T-cell (primary cell): ENCODE measurements at regions not wholly inside any gene's neighbourhood (a gene's known extent, or its start where the extent isn't known, plus 50 kb on each side); places are given as distances from the start of the nearest gene placed in this dataset.

ENCODE experiments used
- ATAC-seq, 4 experiments: fragments of 200-7000 bp in 3 of 4; fragments of 150-1000 bp in 1 of 4; cut with Tn5 transposase; replicated peaks in 1 of 4; 1 replicate in 3 of 4; 2 replicates in 1 of 4; pipeline ENCODE4 v1.10.0; 2021; ENCODE audit warnings: moderate library complexity in 3 of 4, mild to moderate bottlenecking in 2 of 4, moderate number of reproducible peaks in 1 of 4
- CTCF ChIA-PET, 2 donors: fragments of 300-600 bp; sonication (Branson Sonifier 250); formaldehyde crosslinking; loops; one replicate each; lab custom pipeline; 2022; ENCODE audit warnings: antibody characterized with exemption in 2 of 2; lab: Charles Lee
- POLR2A ChIA-PET, 2 donors: fragments of 300-600 bp; sonication (Branson Sonifier 250); formaldehyde crosslinking; loops; one replicate each; lab custom pipeline; 2022; ENCODE audit warnings: antibody characterized with exemption in 2 of 2; lab: Charles Lee
- DNase-seq, 35 experiments: peaks; one replicate each; pipeline versions ENCODE4 v3.0.0 to v3.0.0-alpha.2; 2013 to 2023
- H3K27ac ChIP-seq: one replicate; pipeline ENCODE4 v1.5.1; 2013; ENCODE audit warnings: low read length
- H3K27me3 ChIP-seq, 2 experiments: replicated peaks in 1 of 2; 1 replicate in 1 of 2; 2 replicates in 1 of 2; pipeline versions ENCODE4 v1.6.1 to v1.7.0; 2013; ENCODE audit warnings: low read length in 1 of 2, mixed read lengths in 1 of 2; ENCODE audit not compliant: control insufficient read depth in 2 of 2, insufficient read depth in 2 of 2; ENCODE audit errors: extremely low read depth in 1 of 2
- H3K36me3 ChIP-seq, 2 donors: 1 replicate in 1 of 2; 2 replicates in 1 of 2; pipeline versions ENCODE4 v1.6.1 to v1.7.0; 2013; ENCODE audit warnings: low read length in 1 of 2; ENCODE audit not compliant: control insufficient read depth in 2 of 2, insufficient read depth in 1 of 2; ENCODE audit errors: extremely low read depth in 1 of 2
- H3K4me1 ChIP-seq, 2 experiments: 1 replicate in 1 of 2; 2 replicates in 1 of 2; pipeline versions ENCODE4 v1.6.1 to v1.7.0; 2013; ENCODE audit warnings: low read length in 2 of 2, mixed read lengths in 1 of 2; ENCODE audit not compliant: insufficient read depth in 2 of 2, control insufficient read depth in 1 of 2; ENCODE audit errors: extremely low read depth in 1 of 2
- H3K4me3 ChIP-seq, 2 donors: 1 replicate in 1 of 2; 2 replicates in 1 of 2; pipeline versions ENCODE4 v1.5.1 to v1.7.0; 2013; ENCODE audit warnings: mild to moderate bottlenecking in 2 of 2, low read length in 1 of 2, moderate library complexity in 1 of 2; ENCODE audit not compliant: control insufficient read depth in 1 of 2; ENCODE audit errors: extremely low read depth in 1 of 2
- H3K9me3 ChIP-seq: 2 replicates; pipeline ENCODE4 v1.7.0; 2013
- H3K27ac Mint-ChIP-seq, 2 donors: one replicate each; pipeline ENCODE4 v1.8.0; 2020 to 2021; ENCODE audit warnings: mild to moderate bottlenecking in 2 of 2, mixed read lengths in 2 of 2
- H3K27me3 Mint-ChIP-seq, 2 donors: one replicate each; pipeline ENCODE4 v1.8.0; 2021 to 2022; ENCODE audit warnings: mixed read lengths in 2 of 2
- H3K36me3 Mint-ChIP-seq: one replicate; pipeline ENCODE4 v1.8.0; 2021; ENCODE audit warnings: mixed read lengths
- H3K4me1 Mint-ChIP-seq, 3 donors: one replicate each; pipeline ENCODE4 v1.8.0; 2020 to 2022; ENCODE audit warnings: mixed read lengths in 3 of 3, mild to moderate bottlenecking in 1 of 3
- H3K4me3 Mint-ChIP-seq, 3 donors: one replicate each; pipeline ENCODE4 v1.8.0; 2020 to 2022; ENCODE audit warnings: mild to moderate bottlenecking in 3 of 3, mixed read lengths in 3 of 3, moderate library complexity in 3 of 3
- H3K9me3 Mint-ChIP-seq, 3 donors: one replicate each; pipeline ENCODE4 v1.8.0; 2020 to 2022; ENCODE audit warnings: mixed read lengths in 3 of 3
- WGBS: methylation state at CpG from one replicate; pipeline ENCODE4 v1.1.5; 2013; ENCODE audit warnings: missing lambda C conversion rate; ENCODE audit not compliant: insufficient coverage; 5-methylcytosine and 5-hydroxymethylcytosine counted together

GRCh38 chr3:65186268-65186667, 498.5 kb upstream of the ADAMTS9 start:
- CTCF ChIA-PET = no interaction called here
- no peak for DNase-seq
- Mint-ChIP-seq H3K27me3 (no peaks in the 10 kb centered on the region), H3K4me3 (no peak overlapping the region), H3K4me1 (no peaks in the 10 kb centered on the region), H3K36me3 (no peaks in the 10 kb centered on the region), H3K9me3 (peaks cover 17 to 32% (median 21%) of the 10 kb centered on the region in 3 donors), H3K27ac (no peak overlapping the region)
- H3K4me1 ChIP-seq = no peaks in the 10 kb centered on the region
- POLR2A ChIA-PET = no interaction called here
- no peak overlapping the region for H3K4me3 ChIP-seq
- no peak for ATAC-seq
- WGBS = no CpG with 5 or more reads among the region's 2 CpGs
- H3K9me3 ChIP-seq = no peaks in the 10 kb centered on the region
- H3K27me3 ChIP-seq = no peaks in the 10 kb centered on the region
- no peak overlapping the region for H3K27ac ChIP-seq
- no peaks in the 10 kb centered on the region for H3K36me3 ChIP-seq

GRCh38 chr3:65182682-65183081, 494.9 kb upstream of the ADAMTS9 start:
- Histone ChIP-seq H3K27ac (no peak overlapping the region), H3K4me1 (no peaks in the 10 kb centered on the region), H3K9me3 (no peaks in the 10 kb centered on the region), H3K36me3 (no peaks in the 10 kb centered on the region), H3K27me3 (no peaks in the 10 kb centered on the region), H3K4me3 (no peak overlapping the region)
- no peak for DNase-seq
- no peak for ATAC-seq
- no CpG with 5 or more reads among the region's 3 CpGs for WGBS
- Mint-ChIP-seq H3K27ac (no peak overlapping the region), H3K4me1 (no peaks in the 10 kb centered on the region), H3K36me3 (no peaks in the 10 kb centered on the region), H3K4me3 (no peak overlapping the region), H3K27me3 (no peaks in the 10 kb centered on the region), H3K9me3 (peaks cover 8 to 24% (median 13%) of the 10 kb centered on the region in 3 donors)
- POLR2A ChIA-PET = no interaction called here
- CTCF ChIA-PET = interaction anchor here in 1 of 2 donors (0.7 kb wide), 1 partner anchor 971 kb away, joined by 6 read pairs; no protein-coding TSS in a partner anchor

- Histone ChIP-seq H3K27ac (no peak overlapping the region), H3K27me3 (no peaks in the 10 kb centered on the region), H3K36me3 (no peaks in the 10 kb centered on the region), H3K9me3 (no peaks in the 10 kb centered on the region), H3K4me1 (no peaks in the 10 kb centered on the region), H3K4me3 (no peak overlapping the region)
- Mint-ChIP-seq H3K4me3 (no peak overlapping the region), H3K9me3 (peaks cover 8 to 21% (median 13%) of the 10 kb centered on the region in 3 donors), H3K36me3 (no peaks in the 10 kb centered on the region), H3K4me1 (no peaks in the 10 kb centered on the region), H3K27me3 (no peaks in the 10 kb centered on the region), H3K27ac (no peak overlapping the region)
- POLR2A ChIA-PET = no interaction called here
- DNase-seq (no peak), ATAC-seq (no peak)
- CTCF ChIA-PET = no interaction called here
- WGBS = no CpG with 5 or more reads among the region's 4 CpGs
These were observed 494.3 kb upstream of the ADAMTS9 start for GRCh38 chr3:65182085-65182484.

- Histone ChIP-seq H3K4me1 (no peaks in the 10 kb centered on the region), H3K9me3 (no peaks in the 10 kb centered on the region), H3K27me3 (no peaks in the 10 kb centered on the region), H3K36me3 (no peaks in the 10 kb centered on the region), H3K27ac (no peak overlapping the region), H3K4me3 (no peak overlapping the region)
- POLR2A ChIA-PET = no interaction called here
- WGBS = 97% methylated on average over 3 of the region's 6 CpGs
- DNase-seq = no peak
- CTCF ChIA-PET = no interaction called here
- Mint-ChIP-seq H3K36me3 (no peaks in the 10 kb centered on the region), H3K4me3 (no peak overlapping the region), H3K27me3 (no peaks in the 10 kb centered on the region), H3K4me1 (no peaks in the 10 kb centered on the region), H3K27ac (no peak overlapping the region), H3K9me3 (peaks cover 4 to 17% (median 9%) of the 10 kb centered on the region in 3 donors)
- no peak for ATAC-seq
These were observed 493.6 kb upstream of the ADAMTS9 start for GRCh38 chr3:65181391-65181871.

GRCh38 chr3:65178703-65179102, 490.9 kb upstream of the ADAMTS9 start:
- WGBS = 83% methylated on average over 1 of the region's 6 CpGs
- H3K36me3 ChIP-seq = no peaks in the 10 kb centered on the region
- DNase-seq (no peak), ATAC-seq (no peak)
- Mint-ChIP-seq H3K9me3 (peaks cover 2 to 16% (median 11%) of the 10 kb centered on the region in 3 donors), H3K4me1 (no peaks in the 10 kb centered on the region), H3K4me3 (no peak overlapping the region), H3K27me3 (no peaks in the 10 kb centered on the region), H3K27ac (no peak overlapping the region), H3K36me3 (no peaks in the 10 kb centered on the region)
- H3K4me1 ChIP-seq = no peaks in the 10 kb centered on the region
- no peaks in the 10 kb centered on the region for H3K9me3 ChIP-seq
- ChIA-PET CTCF (no interaction called here), POLR2A (interaction anchor here in 1 of 2 donors (0.6 kb wide), 1 partner anchor 181 kb away, joined by 5 read pairs; no protein-coding TSS in a partner anchor)
- no peaks in the 10 kb centered on the region for H3K27me3 ChIP-seq
- H3K4me3 ChIP-seq = no peak overlapping the region
- H3K27ac ChIP-seq = no peak overlapping the region

GRCh38 chr3:65177960-65178376, 490.2 kb upstream of the ADAMTS9 start:
- no peaks in the 10 kb centered on the region for H3K27me3 ChIP-seq
- Mint-ChIP-seq H3K9me3 (peaks cover 4 to 16% (median 11%) of the 10 kb centered on the region in 3 donors), H3K27me3 (no peaks in the 10 kb centered on the region)

GRCh38 chr3:65174713-65175112, 486.9 kb upstream of the ADAMTS9 start:
- no peaks in the 10 kb centered on the region for H3K36me3 Mint-ChIP-seq
- H3K9me3 Mint-ChIP-seq = peaks cover 11 to 16% (median 13%) of the 10 kb centered on the region in 3 donors
- ATAC-seq (no peak), DNase-seq (no peak)
- CTCF ChIA-PET = no interaction called here
- Histone ChIP-seq H3K27ac (no peak overlapping the region), H3K36me3 (no peaks in the 10 kb centered on the region), H3K9me3 (no peaks in the 10 kb centered on the region), H3K4me1 (no peaks in the 10 kb centered on the region), H3K27me3 (no peaks in the 10 kb centered on the region), H3K4me3 (no peak overlapping the region)
- POLR2A ChIA-PET = no interaction called here
- no peaks in the 10 kb centered on the region for H3K4me1 Mint-ChIP-seq
- no peak overlapping the region for H3K27ac Mint-ChIP-seq
- WGBS = 100% methylated on average over 1 of the region's 2 CpGs
- H3K27me3 Mint-ChIP-seq = no peaks in the 10 kb centered on the region
- no peak overlapping the region for H3K4me3 Mint-ChIP-seq

More at GRCh38 chr3:65177960-65178376, 490.2 kb upstream of the ADAMTS9 start:
- ATAC-seq = no peak
- H3K27ac Mint-ChIP-seq = no peak overlapping the region
- H3K36me3 Mint-ChIP-seq = no peaks in the 10 kb centered on the region
- no peaks in the 10 kb centered on the region for H3K9me3 ChIP-seq
- 40% methylated on average over 1 of the region's 1 CpG for WGBS
- no peaks in the 10 kb centered on the region for H3K4me1 Mint-ChIP-seq
- no peaks in the 10 kb centered on the region for H3K4me1 ChIP-seq
- no peaks in the 10 kb centered on the region for H3K36me3 ChIP-seq
- POLR2A ChIA-PET = no interaction called here
- no peak overlapping the region for H3K4me3 ChIP-seq
- no peak for DNase-seq
- CTCF ChIA-PET = no interaction called here
- no peak overlapping the region for H3K4me3 Mint-ChIP-seq
- no peak overlapping the region for H3K27ac ChIP-seq
